HG03575 (cell line): ENCODE measurements at regions not wholly inside any gene's neighbourhood (a gene's known extent, or its start where the extent isn't known, plus 50 kb on each side); places are given as distances from the start of the nearest gene placed in this dataset.

Source experiments
- ATAC-seq: cut with Tn5 transposase; IDR thresholded peaks from one replicate; pipeline ENCODE4 v1.9.1; 2021; ENCODE audit not compliant: unreplicated experiment, insufficient number of reproducible peaks, low FRiP score; ENCODE audit errors: extremely low read depth

DNA sequence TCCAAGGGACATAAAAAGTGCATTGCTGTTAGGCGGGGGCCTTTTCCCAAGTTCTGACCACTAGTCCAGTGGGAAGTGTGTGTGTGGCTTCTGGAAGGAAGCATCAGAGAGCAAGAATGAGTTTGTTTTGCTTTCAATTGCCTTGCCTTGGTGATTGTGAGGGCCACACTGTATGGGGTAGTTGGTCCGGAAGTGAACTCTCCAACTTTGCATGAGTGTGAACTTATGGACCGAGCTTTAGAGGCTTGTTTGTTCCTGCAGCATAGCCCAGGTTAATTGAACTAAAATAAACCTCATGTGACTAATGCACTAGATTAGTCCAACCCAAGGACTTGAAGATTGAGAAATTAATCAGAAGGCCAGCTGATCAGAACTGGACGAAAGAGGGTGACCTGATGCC, 171.7 kb downstream of the NR2F2 start:
- ATAC-seq: no peak

DNA sequence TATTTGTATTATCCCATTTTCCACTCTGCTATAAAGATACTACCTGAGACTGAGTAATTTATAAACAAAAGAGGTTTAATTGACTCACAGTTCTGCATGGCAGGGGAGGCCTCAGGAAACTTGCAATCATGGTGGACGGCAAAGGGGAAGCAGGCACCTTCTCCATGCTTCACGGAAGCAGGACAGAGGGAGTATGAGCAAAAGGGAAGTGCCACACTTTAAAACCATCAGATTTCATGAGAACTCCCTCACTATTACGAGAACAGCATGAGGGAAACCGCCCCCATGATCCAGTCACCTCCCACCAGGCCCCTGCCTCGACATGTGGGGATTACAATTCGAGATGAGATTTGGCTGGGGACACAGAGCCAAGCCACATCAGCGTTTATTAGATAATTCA, 172.8 kb downstream of the NR2F2 start:
- ATAC-seq: no peak

DNA sequence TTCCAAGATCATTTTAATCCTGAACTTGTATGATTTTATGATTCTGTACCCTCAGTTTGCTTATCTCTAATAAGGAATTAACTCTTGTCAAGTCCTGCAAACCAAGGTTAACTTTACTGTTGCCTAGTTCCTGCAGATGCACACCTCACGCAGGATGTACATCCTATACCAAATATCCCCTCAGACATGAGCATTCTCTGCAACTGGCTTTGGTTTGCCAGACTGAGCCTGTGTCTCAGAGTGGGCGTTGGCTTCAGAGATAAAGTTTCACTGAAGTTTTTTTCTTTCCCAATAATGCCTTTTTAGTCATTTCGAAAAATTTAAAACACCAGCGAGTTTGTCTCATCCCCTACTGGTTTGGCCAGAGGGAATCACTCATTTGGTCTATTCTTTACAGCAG, 173.9 kb downstream of the NR2F2 start:
- ATAC-seq: no peak

DNA sequence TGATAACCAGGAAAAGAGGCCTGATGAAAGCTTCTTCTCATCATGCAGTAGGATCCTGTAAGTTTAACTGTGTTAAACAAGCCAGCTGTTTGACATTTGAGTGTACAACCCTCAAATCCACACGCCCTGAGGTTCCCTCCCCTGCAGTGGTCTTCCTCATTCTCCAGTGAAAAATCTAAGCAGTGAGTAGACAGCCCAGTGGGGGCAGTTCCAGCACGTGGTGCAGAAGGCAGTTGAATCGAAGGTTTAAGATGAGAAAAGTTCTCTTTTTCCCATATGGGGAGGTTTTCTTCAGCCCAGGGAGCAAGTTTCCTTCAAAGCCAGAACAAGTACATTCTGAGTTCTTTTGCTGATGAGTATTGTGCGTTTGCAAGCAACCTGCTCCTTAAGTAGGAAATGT, 174.5 kb downstream of the NR2F2 start:
- no peak for ATAC-seq

DNA sequence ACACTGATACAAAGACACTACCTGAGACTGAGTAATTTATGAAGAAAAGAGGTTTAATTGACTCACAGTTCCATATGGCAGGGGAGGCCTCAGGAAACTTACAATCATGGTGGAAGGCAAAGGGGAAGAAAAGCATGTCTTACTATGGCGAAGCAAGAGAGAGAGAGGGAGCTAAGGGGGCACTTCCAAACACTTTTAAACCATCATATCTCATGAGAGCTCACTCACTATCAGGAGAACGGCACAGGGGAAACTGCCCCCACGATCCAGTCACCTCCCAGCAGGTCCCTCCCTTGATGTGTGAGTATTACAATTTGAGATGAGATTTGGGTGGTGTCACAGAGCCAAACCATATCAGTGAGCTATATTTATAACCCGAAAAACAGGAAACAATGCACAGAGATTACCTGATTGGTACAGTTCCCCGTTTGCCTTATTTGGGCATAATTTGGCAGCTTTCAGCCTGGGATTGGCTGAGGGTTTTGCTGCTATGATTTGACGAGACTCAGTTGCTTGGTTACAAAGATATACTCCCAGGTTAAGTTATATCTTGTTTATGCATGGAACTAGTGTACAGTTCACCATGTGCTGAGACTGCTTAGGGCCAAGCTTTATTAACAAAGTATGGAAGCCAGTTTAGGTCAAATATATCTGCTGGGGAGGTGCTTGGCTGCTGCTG, 184.2 kb downstream of the NR2F2 start:
- ATAC-seq: no peak

DNA sequence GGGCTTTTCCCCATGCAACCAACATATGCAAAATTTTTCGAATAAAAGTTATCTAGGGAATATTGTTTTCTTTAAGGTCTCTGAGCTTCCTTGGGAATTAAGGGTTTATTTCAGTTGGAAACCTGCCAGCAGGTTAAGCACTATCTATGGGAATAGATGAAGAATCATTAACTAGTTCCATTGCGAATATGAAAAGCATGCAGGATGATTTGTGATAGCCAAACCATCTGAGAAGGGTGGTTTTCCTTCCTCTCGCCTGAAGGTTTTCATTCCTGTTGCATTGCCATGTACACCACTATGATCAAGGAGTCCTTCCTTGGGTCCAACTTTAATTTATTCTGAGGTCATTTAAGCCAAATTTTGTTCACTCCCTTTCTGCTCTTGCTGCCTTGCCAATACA, 184.9 kb downstream of the NR2F2 start:
- ATAC-seq: no peak

DNA sequence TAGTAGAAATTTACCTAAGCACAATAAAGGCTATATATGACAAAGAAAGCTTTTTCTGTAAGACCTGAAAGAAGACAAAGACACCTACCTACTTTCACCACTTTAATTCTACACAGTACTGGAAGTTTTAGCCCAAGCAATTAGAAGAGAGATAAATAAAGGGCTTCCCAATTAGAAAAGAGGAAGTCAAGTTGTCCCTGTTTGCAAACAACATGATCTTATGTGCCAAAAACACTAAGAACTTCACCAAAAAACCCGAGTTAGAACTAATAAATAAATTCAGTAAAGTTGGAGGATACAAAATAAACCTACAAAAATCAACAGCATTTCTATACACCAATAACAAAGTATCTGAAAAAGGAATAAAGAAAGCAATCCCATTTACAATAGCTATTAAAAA, 190.9 kb downstream of the NR2F2 start:
- ATAC-seq: no peak

DNA sequence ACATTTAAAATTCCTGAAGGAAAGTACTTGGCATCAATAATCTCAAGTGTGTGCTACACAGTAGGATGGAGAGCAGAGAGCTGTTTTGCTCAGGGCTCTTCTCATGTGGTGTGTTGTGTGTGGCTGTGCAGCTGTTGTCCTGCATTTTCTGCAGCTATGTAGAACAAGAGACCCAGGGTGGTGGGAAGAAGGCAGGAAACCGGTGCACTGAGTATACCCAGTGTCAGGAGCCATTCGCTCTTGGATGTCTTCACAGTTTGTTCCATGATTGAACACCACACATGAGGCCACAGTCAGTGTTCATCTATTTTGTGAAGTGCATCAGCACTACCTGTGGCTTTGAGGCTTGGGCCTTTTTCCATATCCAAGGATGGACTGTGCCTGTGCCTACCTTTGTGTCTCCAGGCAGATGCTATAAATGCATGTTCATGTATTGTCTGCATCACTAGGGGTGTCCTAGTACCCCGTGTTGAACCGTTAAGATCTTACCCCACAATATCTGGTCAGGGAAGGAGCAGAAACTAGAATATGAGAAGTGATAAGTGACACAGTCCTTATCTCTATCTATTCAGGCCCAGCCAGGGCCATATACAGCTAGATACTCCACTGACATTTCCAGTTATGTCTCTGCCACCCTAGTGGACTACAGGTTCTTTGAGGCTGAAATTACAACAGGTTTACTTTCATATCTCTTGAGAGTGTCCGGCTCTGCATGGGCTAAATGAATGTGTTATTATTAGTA, 194.3 kb downstream of the NR2F2 start:
- ATAC-seq: no peak

DNA sequence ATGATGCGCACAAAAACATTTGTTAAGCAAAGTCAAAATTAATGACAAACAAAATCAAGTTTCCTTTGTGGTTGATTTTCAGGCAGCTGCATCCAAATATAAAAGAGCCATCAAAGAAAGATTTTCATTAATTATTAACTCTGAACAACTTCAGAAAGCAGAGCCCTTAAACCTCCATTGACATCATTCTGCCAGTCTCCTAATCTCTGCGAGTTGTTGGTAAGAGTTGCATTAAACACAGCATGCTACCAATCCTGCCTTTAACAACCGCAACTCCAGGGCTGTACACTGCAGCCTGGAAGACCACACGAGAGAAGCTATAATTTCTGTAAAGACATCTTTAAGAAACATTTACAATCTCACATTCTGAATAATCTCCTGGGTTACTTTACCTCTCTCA, 204.6 kb downstream of the NR2F2 start:
- ATAC-seq: no peak

DNA sequence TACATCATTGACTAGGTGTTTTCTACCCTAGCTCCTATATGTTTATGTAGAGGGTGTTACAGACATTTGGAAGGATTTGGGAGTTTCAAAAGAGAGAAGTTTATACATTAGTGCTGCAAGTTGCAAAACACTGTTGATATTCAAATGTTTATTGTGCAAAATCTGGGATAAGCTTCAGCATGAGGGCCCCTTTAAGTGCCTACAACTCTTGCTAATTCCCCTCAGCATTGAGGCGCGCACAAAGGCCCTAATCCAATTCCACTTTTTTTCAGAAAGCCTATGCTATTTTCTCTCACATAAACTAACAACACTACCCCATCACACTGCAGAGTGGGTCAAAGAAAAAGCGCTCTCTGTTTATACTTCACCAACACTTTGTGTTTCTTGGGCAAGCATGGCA, 208.0 kb downstream of the NR2F2 start:
- ATAC-seq: no peak

DNA sequence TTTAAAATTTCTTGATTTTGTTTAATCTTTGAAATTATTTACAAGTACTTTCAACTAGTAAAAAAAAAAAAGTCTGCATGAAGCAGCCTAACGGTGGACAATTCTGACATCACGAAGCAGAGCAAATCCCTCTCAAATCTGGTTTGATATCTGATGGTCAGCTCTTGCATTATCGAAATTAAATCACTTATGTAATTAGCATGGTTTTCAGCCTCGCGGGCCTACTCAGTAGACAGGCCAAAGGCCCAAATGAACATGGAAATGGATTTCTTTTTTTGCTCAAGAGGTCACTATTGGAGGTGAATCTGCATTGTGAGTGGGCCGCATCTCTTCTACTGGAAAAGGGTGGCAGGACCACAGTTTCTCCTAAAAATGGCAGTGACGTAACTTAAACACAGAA, 209.8 kb downstream of the NR2F2 start:
- no peak for ATAC-seq

DNA sequence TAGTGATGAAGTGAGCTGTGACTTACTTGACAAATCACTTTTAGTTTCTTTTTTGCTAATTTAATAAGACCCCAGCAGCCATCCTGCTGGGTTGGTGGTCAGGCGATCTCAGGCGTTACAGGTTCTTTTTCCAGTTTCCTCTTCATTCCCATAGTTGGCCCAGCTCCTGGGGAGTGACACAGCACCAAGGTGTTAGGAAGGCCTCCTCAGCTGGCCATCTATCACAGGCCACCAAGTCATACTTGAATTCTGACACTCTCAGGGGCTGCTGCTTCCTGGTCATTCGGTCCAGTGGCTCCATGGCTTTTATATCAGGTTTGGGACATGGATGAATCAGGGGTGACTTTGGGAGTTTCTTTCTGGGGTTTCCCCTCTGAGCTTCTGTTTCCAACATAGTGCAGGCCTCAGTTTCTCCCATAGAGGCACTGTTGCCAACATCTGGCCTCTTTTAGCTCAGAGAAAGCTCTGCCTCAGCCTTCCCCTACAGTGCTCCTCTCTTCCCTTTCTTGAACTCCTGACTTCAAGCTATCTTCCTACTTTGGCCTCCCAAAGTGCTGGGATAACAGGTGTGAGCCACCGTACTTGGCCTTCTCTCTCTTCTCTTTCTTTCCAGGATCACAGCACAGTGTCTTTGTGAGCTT, 211.8 kb downstream of the NR2F2 start:
- ATAC-seq: no peak

DNA sequence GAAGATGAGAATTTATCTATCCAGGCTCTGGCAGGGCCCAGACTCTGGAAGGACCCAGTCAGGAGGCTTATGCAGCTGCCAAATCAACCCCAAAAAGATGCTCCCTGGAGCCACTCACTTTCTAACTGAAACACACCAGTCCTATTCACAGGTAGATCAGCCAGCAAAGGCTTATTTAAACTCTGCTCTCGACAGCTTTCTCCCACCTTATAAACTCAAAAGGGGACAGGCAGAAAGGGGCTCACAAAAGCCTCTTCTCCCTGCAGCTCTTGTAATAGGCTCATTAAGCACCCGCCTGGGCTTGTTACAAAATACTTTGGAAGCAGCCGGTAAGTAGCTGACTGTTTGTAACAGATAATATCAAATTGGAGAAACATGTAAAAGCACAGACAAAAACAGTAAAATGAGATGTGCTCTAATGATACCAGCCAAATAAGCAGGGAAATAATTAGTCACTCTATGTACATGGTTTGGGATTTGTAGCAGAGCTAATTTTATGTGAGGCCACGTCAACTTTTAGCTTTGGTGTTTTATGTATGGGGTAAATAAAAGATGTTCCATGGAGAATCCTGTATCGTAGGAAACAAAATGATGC, 213.8 kb downstream of the NR2F2 start:
- no peak for ATAC-seq

DNA sequence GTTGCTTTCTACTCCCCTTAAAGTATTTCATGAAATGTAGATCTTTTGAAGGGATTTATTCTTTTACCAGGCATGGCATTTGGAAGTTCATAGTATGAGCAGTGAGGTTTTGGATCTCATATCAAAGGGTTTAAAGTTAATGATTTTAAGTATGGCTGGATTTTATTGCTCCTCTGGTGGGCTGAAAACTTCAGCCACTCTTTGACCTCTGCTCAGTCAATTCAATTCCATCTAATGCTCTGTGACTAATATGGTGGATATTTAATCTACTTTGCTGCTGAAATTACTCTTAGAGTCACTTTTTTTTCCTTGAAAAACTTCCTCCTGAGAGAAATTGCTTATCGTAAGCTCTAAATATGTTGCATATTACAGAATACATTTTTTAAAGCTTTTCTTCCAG, 218.6 kb downstream of the NR2F2 start:
- ATAC-seq: no peak

DNA sequence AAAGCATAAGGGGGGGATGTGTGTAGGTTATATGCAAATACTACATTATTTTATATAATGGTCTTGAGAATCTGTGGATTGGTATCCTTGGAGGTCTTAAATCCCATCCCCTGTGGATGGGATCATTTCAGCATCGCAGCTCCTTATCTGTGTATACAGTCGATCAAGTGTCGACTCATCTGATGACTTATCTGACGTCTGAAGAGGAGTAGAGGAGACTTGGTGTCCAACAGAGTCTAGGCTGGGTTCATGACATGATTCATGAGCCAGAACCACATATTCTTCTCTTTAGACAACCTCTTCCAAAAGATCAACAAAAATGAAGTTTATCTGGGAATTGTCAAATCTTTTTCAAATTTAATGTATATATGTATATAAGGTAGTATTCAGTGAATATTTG, 220.7 kb downstream of the NR2F2 start:
- ATAC-seq: no peak

DNA sequence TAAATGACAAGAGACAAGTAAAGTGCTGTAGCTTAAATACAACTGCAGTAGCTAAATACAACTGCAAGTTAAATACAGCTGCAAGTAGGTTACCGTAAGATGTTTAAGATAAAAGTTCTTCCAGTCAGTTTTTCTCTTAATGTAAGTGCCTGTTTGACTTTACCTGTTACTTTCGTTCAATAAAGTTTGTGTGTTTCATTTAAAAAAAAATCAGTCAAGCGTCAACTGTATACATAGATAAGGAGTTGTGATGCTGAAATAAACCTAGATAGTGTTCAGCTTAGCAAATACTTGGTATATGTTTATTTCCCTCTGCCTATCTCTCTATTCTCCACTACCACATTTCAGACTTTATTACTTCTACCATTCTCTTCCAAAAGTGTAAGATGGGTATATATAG, 221.2 kb downstream of the NR2F2 start:
- ATAC-seq: no peak

DNA sequence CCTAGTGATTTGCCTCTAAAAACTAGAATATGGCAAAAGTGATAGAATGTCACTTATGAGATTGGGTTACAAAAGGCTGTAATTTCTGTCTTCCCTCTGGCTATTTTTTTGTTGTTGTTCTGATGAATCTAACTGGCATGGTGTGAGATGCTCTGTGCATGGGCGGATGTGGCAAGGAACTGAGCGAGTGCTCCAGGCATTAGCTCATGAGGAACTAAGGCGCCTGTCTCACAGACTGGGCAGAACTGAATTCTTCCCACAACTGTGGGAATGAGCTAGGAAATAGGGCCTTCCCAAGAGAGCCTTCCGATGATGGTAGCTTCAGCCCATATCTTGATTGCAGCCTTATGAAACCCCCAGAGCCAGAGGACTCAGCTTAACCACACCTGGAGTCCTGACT, 222.5 kb downstream of the NR2F2 start:
- no peak for ATAC-seq

DNA sequence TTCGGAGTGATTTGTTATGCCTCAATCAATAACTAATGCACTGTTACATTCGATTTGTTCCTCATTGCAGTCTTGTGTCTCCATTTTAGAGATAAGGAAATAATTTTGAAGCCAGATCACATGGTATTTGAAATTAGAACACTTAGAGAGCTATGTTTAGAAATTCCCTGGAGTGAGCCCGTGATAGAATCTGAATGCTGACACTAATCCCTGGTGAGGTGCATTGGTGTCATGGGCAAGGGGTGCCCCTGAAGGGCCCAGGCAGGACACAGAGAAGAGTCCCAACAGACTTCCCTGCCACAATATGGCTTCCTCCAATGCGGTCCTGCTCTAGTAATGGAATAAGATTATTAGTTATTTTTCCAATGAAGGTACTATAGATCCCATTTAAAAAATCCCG, 223.0 kb downstream of the NR2F2 start:
- no peak for ATAC-seq

DNA sequence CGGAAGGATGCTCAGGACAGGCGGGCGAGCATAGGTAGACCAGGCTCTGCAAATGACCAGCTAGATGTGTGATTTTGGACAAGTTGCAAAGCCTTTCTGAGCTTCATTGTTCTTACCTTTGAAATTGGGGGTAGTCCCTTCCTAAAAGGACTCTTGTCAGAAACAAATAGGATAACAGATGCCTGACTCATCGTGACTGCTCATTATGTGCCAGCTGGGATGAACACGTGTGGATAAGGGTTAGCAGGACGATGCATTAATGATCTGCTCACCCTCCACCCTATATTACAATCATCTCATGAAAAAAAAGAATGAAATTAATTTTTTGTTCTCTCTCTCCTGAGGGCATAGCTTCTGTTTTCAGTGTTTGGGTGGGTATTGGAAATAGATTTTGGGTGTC, 223.4 kb downstream of the NR2F2 start:
- ATAC-seq: no peak

DNA sequence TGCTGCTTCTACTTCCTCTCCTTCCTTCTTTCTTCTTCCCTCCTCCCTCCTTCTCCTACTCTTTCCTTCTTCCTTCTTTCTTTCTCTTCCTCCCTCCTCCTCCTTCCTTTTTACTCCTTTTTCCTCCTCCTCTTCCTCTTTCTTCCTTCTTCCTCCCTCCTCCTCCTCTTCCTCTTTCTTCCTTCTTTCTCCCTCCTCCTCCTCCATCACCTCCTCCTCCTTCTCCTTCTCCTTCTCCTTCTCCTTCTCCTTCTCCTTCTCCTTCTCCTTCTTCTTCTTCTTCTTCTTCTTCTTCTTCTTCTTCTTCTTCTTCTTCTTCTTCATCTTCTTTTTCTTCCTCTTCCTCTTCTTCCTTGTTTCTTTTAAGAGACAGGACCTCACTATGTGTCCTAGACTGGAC, 224.0 kb downstream of the NR2F2 start:
- ATAC-seq: no peak
